H9 (cell line): ENCODE measurements at regions not wholly inside any gene's neighbourhood (a gene's known extent, or its start where the extent isn't known, plus 50 kb on each side); places are given as distances from the start of the nearest gene placed in this dataset.

Source experiments
- DNase-seq: peaks from one replicate; pipeline ENCODE4 v3.0.0-alpha.2; 2017
- H2AFZ ChIP-seq: one replicate; pipeline ENCODE4 v1.6.1; 2013; ENCODE audit warnings: mild to moderate bottlenecking, low read length, control low read depth, moderate library complexity
- H2AK5ac ChIP-seq: 2 replicates; pipeline ENCODE4 v1.6.1; 2013; ENCODE audit warnings: low read length, control low read depth, mixed read lengths; ENCODE audit not compliant: insufficient read length
- H2BK120ac ChIP-seq: one replicate; pipeline ENCODE4 v1.6.1; 2013; ENCODE audit warnings: low read depth, mild to moderate bottlenecking, low read length, control low read depth, inconsistent platforms; ENCODE audit not compliant: poor library complexity, severe bottlenecking
- H2BK12ac ChIP-seq: 2 replicates; pipeline ENCODE4 v1.6.1; 2013; ENCODE audit warnings: low read length, control low read depth, mixed read lengths, low read depth; ENCODE audit not compliant: insufficient read length
- H2BK15ac ChIP-seq: 2 replicates; pipeline ENCODE4 v1.6.1; 2013; ENCODE audit warnings: low read depth, low read length, control low read depth
- H2BK20ac ChIP-seq: one replicate; pipeline ENCODE4 v1.6.1; 2013; ENCODE audit warnings: low read depth, mild to moderate bottlenecking, low read length, control low read depth, inconsistent platforms; ENCODE audit not compliant: poor library complexity, severe bottlenecking
- H2BK5ac ChIP-seq: 2 replicates; pipeline ENCODE4 v1.6.1; 2013; ENCODE audit warnings: low read length, control low read depth, mixed read lengths; ENCODE audit not compliant: insufficient read length
- H3K14ac ChIP-seq: 2 replicates; pipeline ENCODE4 v1.6.1; 2013; ENCODE audit warnings: low read length, control low read depth; ENCODE audit not compliant: insufficient read depth
- H3K18ac ChIP-seq: 2 replicates; pipeline ENCODE4 v1.6.1; 2013; ENCODE audit warnings: low read depth, mild to moderate bottlenecking, mixed read lengths, low read length, control low read depth; ENCODE audit not compliant: insufficient read length
- H3K23ac ChIP-seq: 2 replicates; pipeline ENCODE4 v1.6.1; 2013; ENCODE audit warnings: low read length, control low read depth, mixed read lengths, low read depth; ENCODE audit not compliant: insufficient read length
- H3K23me2 ChIP-seq: 2 replicates; pipeline ENCODE4 v1.6.1; 2013; ENCODE audit warnings: low read depth, mild to moderate bottlenecking, mixed read lengths, low read length, control low read depth; ENCODE audit not compliant: insufficient read length, poor library complexity, severe bottlenecking
- H3K27ac ChIP-seq: 2 replicates; pipeline ENCODE4 v1.5.1; 2013; ENCODE audit warnings: low read length, control low read depth, mixed read lengths, low read depth; ENCODE audit not compliant: insufficient read length
- H3K27me3 ChIP-seq: 2 replicates; pipeline ENCODE4 v1.6.1; 2013; ENCODE audit warnings: low read length, control low read depth, inconsistent platforms; ENCODE audit not compliant: insufficient read depth
- H3K4ac ChIP-seq: 2 replicates; pipeline ENCODE4 v1.6.1; 2013; ENCODE audit warnings: low read depth, mild to moderate bottlenecking, control low read depth, inconsistent platforms, low read length, moderate library complexity
- H3K4me1 ChIP-seq: 2 replicates; pipeline ENCODE4 v1.6.1; 2013; ENCODE audit warnings: low read length, control low read depth, inconsistent platforms; ENCODE audit not compliant: insufficient read depth
- H3K4me2 ChIP-seq: 2 replicates; pipeline ENCODE4 v1.6.1; 2013; ENCODE audit warnings: low read length, control low read depth, mixed read lengths; ENCODE audit not compliant: insufficient read length, insufficient read depth
- H3K56ac ChIP-seq: 2 replicates; pipeline ENCODE4 v1.6.1; 2013; ENCODE audit warnings: low read depth, mild to moderate bottlenecking, mixed read lengths, low read length, control low read depth; ENCODE audit not compliant: insufficient read length
- H3K79me1 ChIP-seq: 2 replicates; pipeline ENCODE4 v1.6.1; 2013; ENCODE audit warnings: low read depth, mild to moderate bottlenecking, moderate library complexity, low read length, control low read depth, inconsistent platforms; ENCODE audit not compliant: insufficient read depth, poor library complexity, severe bottlenecking
- H3K79me2 ChIP-seq: 2 replicates; pipeline ENCODE4 v1.6.1; 2013; ENCODE audit warnings: low read length, control low read depth, inconsistent platforms; ENCODE audit not compliant: insufficient read depth
- H3K9ac ChIP-seq: 2 replicates; pipeline ENCODE4 v1.6.1; 2013; ENCODE audit warnings: low read length, control low read depth, mixed read lengths; ENCODE audit not compliant: insufficient read length; ENCODE audit errors: extremely low read depth
- H3K9me3 ChIP-seq: one replicate; pipeline ENCODE4 v1.6.1; 2013; ENCODE audit warnings: low read depth, low read length, inconsistent platforms; ENCODE audit not compliant: control insufficient read depth
- H3T11ph ChIP-seq: one replicate; pipeline ENCODE4 v1.6.1; 2013; ENCODE audit warnings: mild to moderate bottlenecking, low read length, control low read depth, inconsistent platforms
- H4K20me1 ChIP-seq: one replicate; pipeline ENCODE4 v1.6.1; 2013; ENCODE audit not compliant: control insufficient read depth, insufficient read length, insufficient read depth
- H4K5ac ChIP-seq: 2 replicates; pipeline ENCODE4 v1.6.1; 2013; ENCODE audit warnings: low read depth, mild to moderate bottlenecking, mixed read lengths, low read length, control low read depth; ENCODE audit not compliant: insufficient read length
- H4K8ac ChIP-seq: replicated peaks from 2 replicates; pipeline ENCODE4 v1.6.1; 2013; ENCODE audit warnings: low read length, control low read depth, mixed read lengths, low read depth; ENCODE audit not compliant: insufficient read length
- H4K91ac ChIP-seq: 2 replicates; pipeline ENCODE4 v1.6.1; 2013; ENCODE audit warnings: low read depth, mild to moderate bottlenecking, moderate library complexity, mixed read lengths, low read length, control low read depth; ENCODE audit not compliant: insufficient read length
- H3K27ac Mint-ChIP-seq, 3 experiments: 2 replicates in 2 of 3; 3 replicates in 1 of 3; pipeline ENCODE4 v1.8.0; 2020 to 2021; ENCODE audit warnings: mixed read lengths in 3 of 3, mild to moderate bottlenecking in 1 of 3, moderate library complexity in 1 of 3
- H3K27me3 Mint-ChIP-seq: 2 replicates; pipeline ENCODE4 v1.8.0; 2021; ENCODE audit warnings: low read depth, mild to moderate bottlenecking, moderate library complexity, mixed read lengths
- H3K36me3 Mint-ChIP-seq, 3 experiments: 2 replicates in 2 of 3; 3 replicates in 1 of 3; pipeline ENCODE4 v1.8.0; 2020 to 2021; ENCODE audit warnings: low read depth in 3 of 3, mixed read lengths in 3 of 3; ENCODE audit not compliant: insufficient read depth in 1 of 3
- H3K4me1 Mint-ChIP-seq, 2 experiments: 2 replicates each; pipeline ENCODE4 v1.8.0; 2020; ENCODE audit warnings: mixed read lengths in 2 of 2
- H3K4me3 Mint-ChIP-seq, 2 experiments: 2 replicates in 1 of 2; 3 replicates in 1 of 2; pipeline ENCODE4 v1.8.0; 2020 to 2021; ENCODE audit warnings: mild to moderate bottlenecking in 2 of 2, mixed read lengths in 2 of 2, moderate library complexity in 1 of 2
- H3K9me3 Mint-ChIP-seq, 2 experiments: 2 replicates in 1 of 2; 3 replicates in 1 of 2; pipeline ENCODE4 v1.8.0; 2020; ENCODE audit warnings: mild to moderate bottlenecking in 2 of 2, mixed read lengths in 2 of 2, moderate library complexity in 1 of 2
- WGBS: extraction: QIAGEN DNeasy Blood & Tissue Kit; methylation state at CpG from one replicate; pipeline ENCODE4 v1.1.7; 2013; ENCODE audit warnings: missing lambda C conversion rate, low lambda C conversion rate, mixed read lengths; ENCODE audit not compliant: insufficient read length; ENCODE audit errors: extremely low coverage; 5-methylcytosine and 5-hydroxymethylcytosine counted together
- TF ChIP-seq, protein P1 (sequence below): fragments of 200-600 bp; sonication (generic); conservative IDR thresholded peaks from 3 replicates; pipeline ENCODE4 v1.8.0; 2021; ENCODE audit warnings: antibody characterized with exemption, mild to moderate bottlenecking

DNA sequence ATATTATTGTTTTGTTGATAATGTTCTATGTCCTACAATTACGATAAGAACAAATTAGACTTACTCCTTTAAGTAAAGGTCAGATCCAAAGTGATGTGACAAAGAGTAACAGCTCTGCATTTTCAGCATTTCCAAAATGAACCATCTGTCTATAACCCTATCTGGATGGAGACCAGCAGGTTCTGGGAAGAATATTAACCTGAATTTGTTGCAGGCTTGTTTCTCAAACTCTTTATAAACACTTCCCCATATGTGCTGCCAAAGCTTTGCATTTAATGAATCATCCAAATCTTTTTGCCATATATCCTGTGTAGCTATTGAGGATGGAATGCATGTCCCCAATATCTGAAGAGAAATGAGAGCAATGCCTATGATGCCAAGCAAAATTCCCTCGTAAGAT lies 198.9 kb upstream of the SLC27A6 start:
- Histone ChIP-seq H3K23me2 (no peaks in the 10 kb centered on the region), H3K79me2 (no peaks in the 10 kb centered on the region), H3K56ac (no peak overlapping the region), H2BK5ac (no peak overlapping the region), H4K91ac (no peak overlapping the region), H2BK20ac (no peak overlapping the region), H2AFZ (no peak overlapping the region), H3K9me3 (no peaks in the 10 kb centered on the region), H3K9ac (no peak overlapping the region), H3K27ac (no peak overlapping the region), H3K27me3 (no peaks in the 10 kb centered on the region), H3T11ph (no peak overlapping the region), H3K4me2 (no peak overlapping the region), H3K18ac (no peak overlapping the region), H3K23ac (no peak overlapping the region), H4K8ac (no peak overlapping the region), H4K20me1 (no peaks in the 10 kb centered on the region), H3K4ac (no peak overlapping the region), H2BK15ac (no peak overlapping the region), H2BK120ac (no peak overlapping the region), H4K5ac (no peak overlapping the region), H3K14ac (no peak overlapping the region), H3K4me1 (no peaks in the 10 kb centered on the region), H2AK5ac (no peak overlapping the region), H3K79me1 (no peaks in the 10 kb centered on the region), H2BK12ac (no peak overlapping the region)
- H3K27ac Mint-ChIP-seq: no peak overlapping the region
- H3K4me3 Mint-ChIP-seq: no peak overlapping the region
- no CpG with 5 or more reads among the region's 2 CpGs for WGBS
- TF ChIP-seq, protein P1, sequence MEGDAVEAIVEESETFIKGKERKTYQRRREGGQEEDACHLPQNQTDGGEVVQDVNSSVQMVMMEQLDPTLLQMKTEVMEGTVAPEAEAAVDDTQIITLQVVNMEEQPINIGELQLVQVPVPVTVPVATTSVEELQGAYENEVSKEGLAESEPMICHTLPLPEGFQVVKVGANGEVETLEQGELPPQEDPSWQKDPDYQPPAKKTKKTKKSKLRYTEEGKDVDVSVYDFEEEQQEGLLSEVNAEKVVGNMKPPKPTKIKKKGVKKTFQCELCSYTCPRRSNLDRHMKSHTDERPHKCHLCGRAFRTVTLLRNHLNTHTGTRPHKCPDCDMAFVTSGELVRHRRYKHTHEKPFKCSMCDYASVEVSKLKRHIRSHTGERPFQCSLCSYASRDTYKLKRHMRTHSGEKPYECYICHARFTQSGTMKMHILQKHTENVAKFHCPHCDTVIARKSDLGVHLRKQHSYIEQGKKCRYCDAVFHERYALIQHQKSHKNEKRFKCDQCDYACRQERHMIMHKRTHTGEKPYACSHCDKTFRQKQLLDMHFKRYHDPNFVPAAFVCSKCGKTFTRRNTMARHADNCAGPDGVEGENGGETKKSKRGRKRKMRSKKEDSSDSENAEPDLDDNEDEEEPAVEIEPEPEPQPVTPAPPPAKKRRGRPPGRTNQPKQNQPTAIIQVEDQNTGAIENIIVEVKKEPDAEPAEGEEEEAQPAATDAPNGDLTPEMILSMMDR: no peak
- H3K36me3 Mint-ChIP-seq: no peaks in the 10 kb centered on the region
- no peaks in the 10 kb centered on the region for H3K9me3 Mint-ChIP-seq
- 0 out of 2 replicates have a peak, but pooled peaks cover 1% of the 10 kb centered on the region for H3K27me3 Mint-ChIP-seq
- no peak for DNase-seq
- peaks cover 4 to 9% of the 10 kb centered on the region in 2 experiments; a peak in 3 of 4 replicates for H3K4me1 Mint-ChIP-seq
